Spleen (tissue), 11 donors: ENCODE measurements at regions not wholly inside any gene's neighbourhood (a gene's known extent, or its start where the extent isn't known, plus 50 kb on each side); places are given as distances from the start of the nearest gene placed in this dataset.

ENCODE experiments used
- DNase-seq: peaks from one replicate; pipeline ENCODE4 v3.0.0-alpha.2; 2020
- H3K27ac ChIP-seq, 8 donors: fragments of 200-600 bp; sonication (generic) in 7 of 8; 1 replicate in 4 of 8; 2 replicates in 4 of 8; pipeline versions ENCODE4 v1.5.0 to v1.8.0; 2016 to 2021; ENCODE audit warnings: inconsistent platforms in 4 of 8, mild to moderate bottlenecking in 4 of 8, moderate library complexity in 1 of 8
- H3K27me3 ChIP-seq, 7 donors: fragments of 200-600 bp; sonication (generic) in 6 of 7; replicated peaks in 1 of 7; 1 replicate in 4 of 7; 2 replicates in 3 of 7; pipeline versions ENCODE4 v1.5.0 to v1.8.0; 2016 to 2021; ENCODE audit warnings: inconsistent platforms in 3 of 7, mild to moderate bottlenecking in 1 of 7
- H3K36me3 ChIP-seq, 6 donors: fragments of 200-600 bp; sonication (generic) in 5 of 6; 1 replicate in 4 of 6; 2 replicates in 2 of 6; pipeline versions ENCODE4 v1.5.0 to v1.8.0; 2016 to 2021; ENCODE audit warnings: inconsistent platforms in 2 of 6
- H3K4me1 ChIP-seq, 6 donors: fragments of 200-600 bp; sonication (generic) in 5 of 6; 1 replicate in 3 of 6; 2 replicates in 3 of 6; pipeline versions ENCODE4 v1.5.0 to v1.8.0; 2016 to 2021; ENCODE audit warnings: inconsistent platforms in 3 of 6
- H3K4me3 ChIP-seq, 8 donors: fragments of 200-600 bp; sonication (generic) in 7 of 8; 1 replicate in 4 of 8; 2 replicates in 4 of 8; pipeline versions ENCODE4 v1.5.0 to v1.8.0; 2016 to 2021; ENCODE audit warnings: inconsistent platforms in 4 of 8, mild to moderate bottlenecking in 4 of 8, moderate library complexity in 2 of 8
- H3K9me3 ChIP-seq, 8 donors: fragments of 200-600 bp; sonication (generic) in 7 of 8; 1 replicate in 4 of 8; 2 replicates in 4 of 8; pipeline versions ENCODE4 v1.5.0 to v1.8.0; 2016 to 2021; ENCODE audit warnings: inconsistent platforms in 4 of 8
- POLR2A ChIP-seq, 3 donors: fragments of 450-650 bp; IDR thresholded peaks; one replicate each; pipeline ENCODE4 v1.5.1; 2017; ENCODE audit warnings: antibody characterized with exemption in 3 of 3, mild to moderate bottlenecking in 1 of 3
- POLR2AphosphoS5 ChIP-seq, 3 donors: sonication (generic); formaldehyde crosslinking; IDR thresholded peaks; one replicate each; pipeline ENCODE4 v1.5.1; 2017; ENCODE audit warnings: antibody characterized with exemption in 3 of 3
- WGBS, 5 donors: extraction: QIAGEN DNeasy Blood & Tissue Kit in 3 of 5; methylation state at CpG; one replicate each; pipeline versions ENCODE4 v1.1.5 to v1.1.7; 2013 to 2018; 5-methylcytosine and 5-hydroxymethylcytosine counted together
- intact Hi-C: fragments of 100-400 bp; cut with DNase I; formaldehyde crosslinking; loops from one replicate; pipeline ENCODE4 v1.15.0; 2023; ENCODE audit warnings: low total_unique reads
- TF ChIP-seq, protein P1 (sequence below), 11 experiments: fragments of 200-600 bp in 7 of 11; fragments of 450-650 bp in 4 of 11; sonication (generic) in 4 of 11; IDR thresholded peaks in 8 of 11; conservative IDR thresholded peaks in 3 of 11; 1 replicate in 7 of 11; 2 replicates in 4 of 11; pipeline versions ENCODE4 v1.4.0 to v1.8.0; 2016 to 2021; ENCODE audit warnings: antibody characterized with exemption in 11 of 11, inconsistent platforms in 4 of 11, mild to moderate bottlenecking in 1 of 11
- donor health status: healthy with polysubstance abuse.
- donor health status: DM: no; HTN: no; CAD: no; lungs with moderate emphysema.
- donor health status: DM: no; HTN: no; CAD: no.
- donor health status: Bipolar disorder and iron deficiency.
- donor health status: healthy.
- donor health status: DM: no; HTN: no; CAD: no.
- donor health status: DM: yes; HTN: yes; CAD: no.

GRCh38 chr7:33850768-33851167 lies 54.6 kb upstream of the BMPER start:
- H3K4me3 ChIP-seq: no peak overlapping the region
- no peak overlapping the region for H3K27ac ChIP-seq
- TF ChIP-seq, protein P1, sequence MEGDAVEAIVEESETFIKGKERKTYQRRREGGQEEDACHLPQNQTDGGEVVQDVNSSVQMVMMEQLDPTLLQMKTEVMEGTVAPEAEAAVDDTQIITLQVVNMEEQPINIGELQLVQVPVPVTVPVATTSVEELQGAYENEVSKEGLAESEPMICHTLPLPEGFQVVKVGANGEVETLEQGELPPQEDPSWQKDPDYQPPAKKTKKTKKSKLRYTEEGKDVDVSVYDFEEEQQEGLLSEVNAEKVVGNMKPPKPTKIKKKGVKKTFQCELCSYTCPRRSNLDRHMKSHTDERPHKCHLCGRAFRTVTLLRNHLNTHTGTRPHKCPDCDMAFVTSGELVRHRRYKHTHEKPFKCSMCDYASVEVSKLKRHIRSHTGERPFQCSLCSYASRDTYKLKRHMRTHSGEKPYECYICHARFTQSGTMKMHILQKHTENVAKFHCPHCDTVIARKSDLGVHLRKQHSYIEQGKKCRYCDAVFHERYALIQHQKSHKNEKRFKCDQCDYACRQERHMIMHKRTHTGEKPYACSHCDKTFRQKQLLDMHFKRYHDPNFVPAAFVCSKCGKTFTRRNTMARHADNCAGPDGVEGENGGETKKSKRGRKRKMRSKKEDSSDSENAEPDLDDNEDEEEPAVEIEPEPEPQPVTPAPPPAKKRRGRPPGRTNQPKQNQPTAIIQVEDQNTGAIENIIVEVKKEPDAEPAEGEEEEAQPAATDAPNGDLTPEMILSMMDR (IDR thresholded peaks at IDR 0.05 in 8 of 11, conservative IDR thresholded peaks at IDR 0.05 in 3 of 11): no peak
- TF ChIP-seq POLR2A (IDR thresholded peaks at IDR 0.05): no peak
- no peak for TF ChIP-seq POLR2AphosphoS5 (IDR thresholded peaks at IDR 0.05)
- intact Hi-C loops: no loop called here
- H3K27me3 ChIP-seq: no peaks in the 10 kb centered on the region
- H3K4me1 ChIP-seq: no peaks in the 10 kb centered on the region
- WGBS, 5 donors: 80 to 90% (median 84%) methylated on average over 1 of the region's 1 CpG
- DNase-seq: no peak
- no peaks in the 10 kb centered on the region for H3K36me3 ChIP-seq
- H3K9me3 ChIP-seq: no peaks in the 10 kb centered on the region

GRCh38 chr7:33852838-33853237 lies 52.5 kb upstream of the BMPER start:
- no peaks in the 10 kb centered on the region for H3K36me3 ChIP-seq
- H3K27me3 ChIP-seq: no peaks in the 10 kb centered on the region
- peak in 1 of 3 donors; percentile 6 for TF ChIP-seq POLR2AphosphoS5 (IDR thresholded peaks at IDR 0.05)
- TF ChIP-seq POLR2A (IDR thresholded peaks at IDR 0.05): no peak
- no peak for DNase-seq
- no peak overlapping the region for H3K27ac ChIP-seq
- no peak overlapping the region for H3K4me3 ChIP-seq
- intact Hi-C loops: no loop called here
- 61 to 73% (median 66%) methylated on average over 3 of the region's 3 CpGs for WGBS, 5 donors
- H3K9me3 ChIP-seq: no peaks in the 10 kb centered on the region
- H3K4me1 ChIP-seq: no peaks in the 10 kb centered on the region

- intact Hi-C loops: no loop called here
- WGBS, 5 donors: 89 to 95% (median 93%) methylated on average over 5 of the region's 5 CpGs
- Histone ChIP-seq H3K4me3 (no peak overlapping the region), H3K27me3 (no peaks in the 10 kb centered on the region), H3K4me1 (no peaks in the 10 kb centered on the region), H3K9me3 (no peaks in the 10 kb centered on the region), H3K36me3 (no peaks in the 10 kb centered on the region), H3K27ac (no peak overlapping the region)
- DNase-seq: no peak
- TF ChIP-seq POLR2A (IDR thresholded peaks at IDR 0.05) (no peak), POLR2AphosphoS5 (IDR thresholded peaks at IDR 0.05) (no peak)
- TF ChIP-seq, protein P1 (IDR thresholded peaks at IDR 0.05 in 8 of 11, conservative IDR thresholded peaks at IDR 0.05 in 3 of 11): no peak
Observed at GRCh38 chr7:33853361-33854062, 51.8 kb upstream of the BMPER start.

DNA sequence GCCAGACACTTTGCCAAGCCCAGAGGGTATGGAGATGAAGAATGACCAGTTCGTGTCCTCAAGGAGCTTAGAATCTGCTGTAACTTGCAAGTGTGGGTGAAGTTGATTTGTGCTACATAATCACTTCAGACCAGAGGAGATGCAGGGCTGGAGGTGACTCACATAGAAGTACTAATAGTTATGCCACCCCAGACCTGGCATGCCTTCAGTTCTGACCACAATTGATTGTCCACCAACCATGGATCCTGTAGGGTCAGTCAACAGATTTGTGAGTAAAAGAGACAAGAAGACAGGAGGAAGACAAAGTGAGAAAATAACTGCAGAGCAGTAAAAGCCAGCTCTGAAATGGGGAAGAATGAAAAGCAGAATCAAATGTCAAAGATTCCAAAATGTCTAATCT lies 51.2 kb upstream of the BMPER start:
- intact Hi-C loops: no loop called here
- 64 to 91% (median 84%) methylated on average over 1 of the region's 1 CpG for WGBS, 5 donors
- TF ChIP-seq POLR2AphosphoS5 (IDR thresholded peaks at IDR 0.05) (no peak), POLR2A (IDR thresholded peaks at IDR 0.05) (no peak)
- TF ChIP-seq, protein P1 (IDR thresholded peaks at IDR 0.05 in 8 of 11, conservative IDR thresholded peaks at IDR 0.05 in 3 of 11): no peak
- no peaks in the 10 kb centered on the region for H3K27me3 ChIP-seq
- H3K27ac ChIP-seq: no peak overlapping the region
- H3K36me3 ChIP-seq: no peaks in the 10 kb centered on the region
- no peaks in the 10 kb centered on the region for H3K4me1 ChIP-seq
- H3K4me3 ChIP-seq: no peak overlapping the region
- no peak for DNase-seq
- H3K9me3 ChIP-seq: no peaks in the 10 kb centered on the region
